GM19438 (cell line): ENCODE measurements at regions not wholly inside any gene's neighbourhood (a gene's known extent, or its start where the extent isn't known, plus 50 kb on each side); places are given as distances from the start of the nearest gene placed in this dataset.

Experiments used
- ATAC-seq: cut with Tn5 transposase; IDR thresholded peaks from one replicate; pipeline ENCODE4 v1.9.1; 2021; ENCODE audit warnings: low read depth; ENCODE audit not compliant: unreplicated experiment

DNA sequence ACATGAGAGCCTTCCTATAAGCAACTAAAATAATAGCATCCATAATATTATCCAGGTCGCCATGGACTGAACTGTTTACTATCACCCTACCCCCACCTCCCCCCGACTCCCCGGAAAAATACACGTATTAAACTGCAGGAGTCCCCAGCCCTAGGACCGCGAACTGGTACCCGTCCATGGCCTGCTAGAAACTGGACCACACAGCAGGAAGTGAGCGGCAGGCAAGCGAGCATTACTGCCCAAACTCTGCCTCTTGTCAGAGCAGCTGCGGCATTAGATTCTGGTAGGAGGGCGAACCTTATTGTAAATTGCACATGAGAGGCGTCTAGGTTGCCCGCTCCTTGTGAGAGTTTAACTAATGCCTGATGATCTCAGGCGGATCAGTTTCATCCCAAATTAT is 405.8 kb upstream of the ADGRL3 start:
- ATAC-seq: no peak

DNA sequence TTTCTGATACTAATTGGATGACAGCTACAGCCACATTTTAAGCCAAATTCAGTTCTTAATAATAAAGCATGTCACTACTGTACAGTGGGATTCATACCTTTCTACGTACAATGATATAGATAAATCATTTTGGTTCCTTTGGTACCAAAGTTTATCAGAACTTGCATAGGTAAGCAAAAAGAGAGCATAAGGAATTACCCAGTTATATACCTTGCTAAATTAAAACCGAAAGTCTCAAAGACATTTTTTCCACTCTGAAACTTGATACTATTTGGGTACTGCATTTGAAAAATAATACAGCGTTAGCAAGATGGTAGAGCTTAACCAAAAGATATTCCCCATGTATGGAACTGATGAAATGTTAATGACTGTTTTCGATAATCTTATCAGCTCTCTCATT is 400.9 kb upstream of the ADGRL3 start:
- ATAC-seq: no peak

- ATAC-seq: no peak
These were observed 399.4 kb upstream of the ADGRL3 start for GRCh38 chr4:60800701-60801100.

DNA sequence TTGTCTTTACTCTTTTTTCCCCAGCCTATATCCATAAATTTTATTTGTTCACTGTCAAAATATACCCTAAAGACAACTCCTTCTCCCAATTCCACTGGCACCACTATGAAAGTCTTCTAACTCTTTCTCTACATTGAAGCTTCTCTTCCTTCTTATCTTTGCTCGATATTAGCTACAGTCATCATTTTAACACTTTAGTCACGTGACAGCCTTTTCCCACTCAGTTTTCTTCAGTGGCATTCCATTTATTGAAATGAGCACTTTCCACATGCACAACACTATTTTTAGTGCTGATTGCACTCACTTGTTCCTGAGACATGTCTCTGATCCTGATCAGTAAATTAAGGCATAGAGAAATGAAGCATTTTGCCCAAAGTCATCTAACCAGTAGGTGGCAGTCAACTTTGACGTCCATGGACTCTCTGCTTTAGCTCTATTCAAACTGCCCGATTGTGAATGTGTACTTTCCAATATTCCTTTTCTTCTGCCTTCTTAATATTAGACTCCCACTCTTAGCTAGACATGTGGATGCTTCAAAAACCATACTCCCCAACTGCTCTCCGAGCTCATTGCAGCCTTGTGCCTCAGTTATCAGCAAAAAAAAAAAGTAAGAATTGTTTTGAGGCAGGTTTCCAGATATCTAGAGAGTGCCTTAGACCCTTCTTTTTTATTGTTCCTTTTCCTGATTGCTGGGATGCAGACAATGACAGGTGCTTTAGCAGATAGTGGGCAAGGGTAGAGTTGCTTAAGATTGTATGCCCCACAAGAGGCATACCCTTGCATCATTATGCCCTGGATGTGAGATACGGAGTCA is 394.4 kb upstream of the ADGRL3 start:
- no peak for ATAC-seq

DNA sequence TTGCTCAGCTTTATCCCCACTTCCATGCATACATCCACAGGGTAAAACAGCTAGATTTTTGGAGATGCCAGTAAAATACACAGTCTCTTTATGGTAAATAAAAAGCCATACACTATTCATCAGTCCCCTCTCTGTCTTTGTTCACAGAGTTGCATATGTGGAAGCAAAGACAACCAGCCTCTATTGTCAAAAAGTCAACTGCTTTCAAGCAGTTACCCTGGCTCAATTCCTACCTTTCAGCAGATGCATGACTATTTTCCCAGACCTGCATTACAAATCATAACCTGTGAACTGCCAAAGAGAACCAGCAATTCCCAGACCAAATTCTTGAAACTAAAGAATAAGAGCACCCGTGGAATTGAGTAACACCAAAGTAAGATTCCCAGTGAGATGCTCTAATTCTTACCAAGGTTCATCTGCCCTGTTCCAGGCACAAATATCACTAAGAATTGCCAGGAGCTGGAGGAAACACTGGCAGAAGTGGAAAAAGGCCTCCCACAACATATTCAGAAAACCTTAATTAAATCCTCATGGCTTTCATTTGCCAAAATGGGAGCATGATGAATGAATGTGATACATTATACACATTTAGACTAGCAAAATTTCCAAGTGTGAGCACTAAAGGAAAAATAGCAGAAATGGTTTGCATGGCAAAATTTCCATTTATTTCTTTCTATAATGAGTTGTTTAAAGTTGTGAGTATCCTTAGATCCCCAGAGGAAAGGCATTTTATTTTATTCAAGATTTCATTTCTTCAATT is 391.2 kb upstream of the ADGRL3 start:
- ATAC-seq: no peak

DNA sequence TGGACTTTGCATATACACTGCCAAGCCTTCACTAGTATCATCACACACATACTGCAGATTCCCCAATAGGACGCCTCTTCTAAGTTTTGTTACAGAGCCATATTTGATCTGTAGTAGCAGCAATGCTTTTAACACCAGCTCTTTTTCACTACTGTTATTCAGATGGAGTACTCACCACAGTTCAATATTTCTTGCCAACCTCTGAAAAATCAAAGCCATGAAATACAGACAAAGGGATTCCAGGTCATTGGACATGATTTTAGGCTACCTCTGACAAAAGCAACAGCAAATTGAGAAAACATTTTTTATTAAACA is 390.7 kb upstream of the ADGRL3 start:
- ATAC-seq: no peak

GRCh38 chr4:60812811-60813210 is 387.3 kb upstream of the ADGRL3 start:
- no peak for ATAC-seq

DNA sequence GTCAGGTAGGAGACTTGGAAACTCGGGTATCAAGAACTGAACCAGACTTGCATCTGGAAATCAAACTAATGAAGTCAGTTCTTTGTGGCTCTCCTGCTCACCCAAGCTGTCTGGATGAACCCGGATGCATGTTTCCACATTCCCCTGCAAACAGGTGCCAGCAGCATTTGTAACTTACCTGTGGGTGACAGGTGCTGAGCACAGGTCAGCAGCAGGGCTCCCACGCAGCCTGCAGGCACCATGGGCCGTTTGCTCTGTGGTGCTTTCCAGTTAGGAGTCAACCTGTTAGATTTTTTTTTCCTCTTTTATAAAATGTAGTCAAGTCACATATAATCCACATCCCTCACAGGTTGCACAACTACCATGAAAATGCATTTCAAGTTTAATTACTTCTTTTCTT is 385.6 kb upstream of the ADGRL3 start:
- no peak for ATAC-seq

- no peak for ATAC-seq
These were observed 382.5 kb upstream of the ADGRL3 start for GRCh38 chr4:60817609-60818008.

- ATAC-seq: no peak
These were observed 377.1 kb upstream of the ADGRL3 start for GRCh38 chr4:60822986-60823385.

GRCh38 chr4:60840020-60840419 is 360.1 kb upstream of the ADGRL3 start:
- ATAC-seq: no peak

GRCh38 chr4:60846678-60847077 is 353.4 kb upstream of the ADGRL3 start:
- no peak for ATAC-seq

DNA sequence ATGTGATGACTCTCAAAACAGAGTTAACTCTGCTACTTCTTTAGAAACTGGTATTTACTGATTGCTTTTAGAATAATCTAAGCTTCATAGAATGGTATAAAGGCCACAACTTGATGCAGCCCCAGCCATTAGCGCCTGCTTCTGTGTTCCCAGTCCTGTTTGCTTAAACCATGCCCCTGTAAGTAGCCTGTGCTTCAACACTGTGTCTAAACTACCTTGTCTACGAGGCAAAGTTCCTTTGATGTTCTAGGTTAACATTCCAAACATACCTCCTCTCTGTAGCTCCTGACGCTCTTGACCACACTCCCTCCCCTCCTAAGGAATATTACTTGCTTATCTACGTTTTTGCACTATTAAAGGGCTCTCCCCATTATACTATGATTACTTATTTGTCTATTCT is 352.5 kb upstream of the ADGRL3 start:
- ATAC-seq: no peak

DNA sequence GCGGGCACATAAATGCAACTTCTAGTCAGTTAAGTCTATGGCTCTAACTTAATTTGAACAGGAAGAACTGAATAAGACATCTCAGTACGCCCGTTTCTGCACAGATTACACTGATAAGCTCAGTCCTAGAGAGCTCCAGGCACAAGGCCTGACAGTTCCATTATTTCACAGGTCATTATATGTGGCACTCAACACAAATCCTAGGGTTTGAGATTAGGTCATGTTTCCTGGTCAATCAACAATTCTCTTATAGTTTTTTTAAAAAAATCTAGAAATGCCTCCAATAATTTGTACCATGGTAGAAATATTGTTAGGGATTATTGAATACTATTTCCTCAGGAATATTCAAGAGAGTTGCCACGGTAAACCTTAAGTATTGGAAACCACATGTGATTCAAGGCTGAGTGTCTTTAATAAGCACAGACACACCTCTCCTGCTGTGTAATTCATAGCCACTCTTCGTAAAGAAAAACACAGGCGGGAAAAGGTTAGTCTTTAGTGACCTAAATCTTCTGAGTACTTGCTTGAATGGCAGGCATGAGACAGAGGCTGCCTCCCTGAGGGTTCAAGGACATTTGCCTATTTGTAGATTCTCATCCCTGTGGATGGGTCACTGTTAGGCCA is 342.9 kb upstream of the ADGRL3 start:
- no peak for ATAC-seq

DNA sequence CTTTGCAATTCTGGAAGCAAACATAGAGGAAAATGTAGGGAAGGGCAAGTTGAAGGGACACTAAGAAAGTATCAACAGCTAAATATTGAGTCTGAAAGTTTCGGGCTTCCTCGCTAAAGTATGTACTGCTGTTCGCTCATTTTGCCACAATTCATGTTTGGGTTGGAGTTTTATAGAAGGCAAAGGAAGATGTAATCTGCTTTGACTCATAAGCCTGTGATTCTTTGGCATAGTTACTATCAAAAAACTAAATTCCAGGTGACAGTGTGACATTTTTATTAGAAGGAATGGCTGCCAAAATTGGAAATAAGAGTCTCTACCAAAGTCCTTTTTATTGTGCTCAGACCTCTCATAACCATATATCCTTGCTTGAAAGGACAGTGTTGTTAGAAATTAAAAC is 336.7 kb upstream of the ADGRL3 start:
- ATAC-seq: no peak

DNA sequence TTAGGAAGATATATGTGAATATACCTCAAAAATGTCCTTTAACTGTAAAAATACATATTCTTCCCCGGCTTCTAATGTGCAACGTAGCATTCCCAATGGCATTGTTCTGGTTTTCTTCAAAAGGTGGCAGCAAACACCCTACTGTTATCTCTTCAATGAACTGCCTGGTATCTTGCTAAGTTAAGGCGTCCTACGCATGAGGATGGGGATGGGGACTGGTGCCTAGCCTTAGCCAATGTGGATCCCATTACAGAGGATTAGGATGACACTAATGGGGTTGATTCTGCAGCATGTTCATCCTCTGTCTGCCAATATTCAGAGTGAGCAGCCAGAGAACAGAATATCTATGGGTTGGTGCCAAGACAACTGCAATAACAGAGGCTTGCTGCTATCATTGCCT is 334.9 kb upstream of the ADGRL3 start:
- ATAC-seq: no peak

GRCh38 chr4:60868232-60868960 is 331.7 kb upstream of the ADGRL3 start:
- no peak for ATAC-seq

DNA sequence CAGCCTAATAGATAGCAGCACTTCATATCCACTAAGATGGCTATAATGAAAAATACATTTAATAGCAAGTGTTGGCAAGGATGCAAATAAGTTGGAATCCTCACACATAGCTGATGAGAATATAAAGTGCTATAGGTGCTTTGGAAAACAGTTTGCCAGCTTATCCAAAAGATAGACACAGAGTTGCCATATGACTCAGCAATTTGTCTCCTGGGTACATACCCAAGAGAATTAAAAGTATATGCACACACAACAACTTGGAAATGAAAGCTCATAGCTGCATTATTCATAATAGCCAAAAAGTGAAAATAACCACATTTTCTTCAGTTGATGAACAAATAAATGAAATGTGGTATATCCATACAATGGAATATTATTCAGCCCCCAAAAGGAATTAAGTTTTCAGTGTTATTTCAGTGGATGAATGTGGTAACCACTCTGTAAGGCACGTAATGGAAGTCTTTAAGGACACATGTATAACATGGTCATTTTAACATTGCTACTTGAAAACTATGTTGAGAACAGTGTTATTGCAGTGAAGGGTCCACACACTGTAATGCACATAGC is 320.9 kb upstream of the ADGRL3 start:
- no peak for ATAC-seq

- no peak for ATAC-seq
These were observed 315.5 kb upstream of the ADGRL3 start for GRCh38 chr4:60884587-60884986.

DNA sequence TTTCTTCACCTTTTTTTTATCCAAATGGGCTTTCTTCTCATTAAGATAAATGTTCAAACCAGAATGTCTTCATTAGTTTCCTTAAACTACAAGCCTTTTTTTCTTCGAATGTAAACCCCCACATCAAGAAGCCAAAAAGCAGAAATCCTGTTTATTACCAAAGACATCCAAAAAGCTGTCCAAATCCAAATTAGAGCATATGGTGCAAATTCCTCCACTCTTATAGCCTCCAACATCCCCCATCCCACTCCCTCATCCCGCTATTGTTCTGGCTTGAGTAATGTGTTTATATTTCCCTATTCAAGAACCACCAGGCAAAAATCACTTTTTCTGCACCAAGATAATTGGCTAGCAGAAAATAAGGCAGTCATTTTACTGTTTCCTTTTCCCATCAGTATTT is 315.1 kb upstream of the ADGRL3 start:
- no peak for ATAC-seq

- no peak for ATAC-seq
These were observed 309.4 kb upstream of the ADGRL3 start for GRCh38 chr4:60890743-60891142.
